Uterus (tissue), 2 donors: ENCODE measurements at regions not wholly inside any gene's neighbourhood (a gene's known extent, or its start where the extent isn't known, plus 50 kb on each side); places are given as distances from the start of the nearest gene placed in this dataset.

Experiments used
- CTCF ChIP-seq, 4 experiments: fragments of 200-600 bp in 2 of 4; fragments of 450-650 bp in 2 of 4; sonication (generic) in 2 of 4; IDR thresholded peaks; one replicate each; pipeline ENCODE4 v1.5.1; 2016 to 2019; ENCODE audit warnings: antibody characterized with exemption in 4 of 4, mild to moderate bottlenecking in 2 of 4, moderate library complexity in 1 of 4
- POLR2A ChIP-seq, 2 donors: fragments of 450-650 bp; IDR thresholded peaks; one replicate each; pipeline ENCODE4 v1.6.1; 2016; ENCODE audit warnings: antibody characterized with exemption in 2 of 2, mild to moderate bottlenecking in 1 of 2, moderate library complexity in 1 of 2

GRCh38 chr4:28926156-28926555 is 1794.0 kb upstream of the PCDH7 start:
- TF ChIP-seq CTCF (IDR thresholded peaks at IDR 0.05) (no peak), POLR2A (IDR thresholded peaks at IDR 0.05) (no peak)
